GM21619 (cell line): ENCODE measurements at regions not wholly inside any gene's neighbourhood (a gene's known extent, or its start where the extent isn't known, plus 50 kb on each side); places are given as distances from the start of the nearest gene placed in this dataset.
"Not testable (repeated sequence)": the region's sequence is repeated elsewhere in the genome, so short reads cannot be mapped to it uniquely, and the experiment has no call there.

Experiments
- ATAC-seq: cut with Tn5 transposase; IDR thresholded peaks from one replicate; pipeline ENCODE4 v1.9.1; 2021; ENCODE audit not compliant: unreplicated experiment

GRCh38 chr1:88320291-88320690, 363.8 kb upstream of the PKN2 start:
- ATAC-seq = no peak

DNA sequence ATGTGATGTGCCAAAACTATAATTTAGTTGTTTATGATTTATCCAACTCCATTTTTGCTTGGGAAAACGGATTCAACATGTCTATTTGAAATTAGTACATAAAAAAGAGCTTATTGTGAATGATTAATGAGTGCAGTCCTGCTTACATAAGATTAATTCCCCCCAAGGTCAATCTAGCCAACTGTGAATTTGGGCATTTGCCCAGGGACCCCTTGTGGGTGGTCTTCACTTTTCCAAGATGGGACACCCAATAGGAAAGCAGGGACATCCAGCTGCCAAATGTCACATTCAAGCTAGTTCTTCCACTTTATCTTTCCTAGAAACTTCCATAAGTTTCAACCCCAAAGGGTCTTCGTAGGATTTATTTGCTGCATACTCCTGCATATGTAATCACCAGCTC, 362.4 kb upstream of the PKN2 start:
- ATAC-seq = no peak

DNA sequence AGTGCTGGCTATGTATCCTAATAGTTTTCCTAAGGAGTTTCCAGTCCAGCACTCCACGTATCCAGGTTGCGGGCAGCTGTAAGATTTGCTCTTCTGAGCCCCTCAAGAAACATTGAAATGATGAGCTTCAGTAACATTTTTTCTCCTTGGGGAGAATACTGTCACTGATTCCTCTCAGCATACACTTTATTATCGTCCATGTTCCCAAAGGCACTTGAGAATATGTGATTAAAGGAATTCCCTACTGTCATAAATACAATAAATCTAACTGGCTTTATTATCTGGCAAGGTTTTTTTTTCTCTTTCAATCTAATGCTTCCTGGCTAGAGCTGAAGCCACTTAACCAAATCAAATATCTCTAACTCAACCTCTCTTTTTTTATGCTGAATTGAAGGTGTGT, 359.2 kb upstream of the PKN2 start:
- ATAC-seq = no peak

DNA sequence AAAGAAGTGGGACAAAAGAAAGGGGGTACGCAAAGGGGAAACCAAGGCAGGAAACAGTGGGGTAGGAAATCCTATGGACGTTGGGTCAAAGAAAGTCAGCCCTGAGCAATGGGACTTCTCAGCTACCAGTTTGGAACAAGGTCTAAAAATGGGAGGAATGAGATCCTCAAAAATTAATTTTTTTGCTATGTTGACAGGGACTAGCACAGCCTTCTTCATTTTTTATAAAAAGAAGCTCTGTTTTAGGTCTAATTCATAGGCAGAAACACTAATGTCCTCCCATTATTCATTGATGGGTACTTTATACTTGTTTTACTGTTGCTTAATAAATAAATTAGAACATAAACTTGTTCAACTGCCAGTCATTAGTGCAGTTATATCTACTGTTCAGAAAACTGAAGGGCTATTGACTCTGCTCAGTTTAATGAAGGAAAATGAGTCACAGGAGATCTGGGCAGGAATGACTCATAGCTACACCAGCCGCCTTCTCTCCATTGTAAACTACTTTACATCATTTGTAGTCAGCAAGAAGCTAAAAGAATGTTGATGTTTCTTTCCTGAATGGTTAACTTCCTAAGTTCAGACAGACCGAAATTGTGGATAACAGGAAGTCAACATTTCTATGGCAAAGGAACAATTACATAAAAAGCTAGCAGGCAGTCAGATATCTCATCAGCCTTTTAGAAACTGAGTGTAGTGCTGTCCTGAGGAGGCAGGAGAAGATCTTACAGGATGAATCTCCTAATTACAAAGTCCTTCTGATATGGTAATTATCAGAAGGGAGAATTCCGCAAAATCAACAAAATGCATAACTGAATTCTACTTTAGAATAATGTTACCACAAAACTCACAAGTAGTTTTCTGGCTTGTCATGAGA, 356.4 kb upstream of the PKN2 start:
- ATAC-seq = peak; percentile 66

DNA sequence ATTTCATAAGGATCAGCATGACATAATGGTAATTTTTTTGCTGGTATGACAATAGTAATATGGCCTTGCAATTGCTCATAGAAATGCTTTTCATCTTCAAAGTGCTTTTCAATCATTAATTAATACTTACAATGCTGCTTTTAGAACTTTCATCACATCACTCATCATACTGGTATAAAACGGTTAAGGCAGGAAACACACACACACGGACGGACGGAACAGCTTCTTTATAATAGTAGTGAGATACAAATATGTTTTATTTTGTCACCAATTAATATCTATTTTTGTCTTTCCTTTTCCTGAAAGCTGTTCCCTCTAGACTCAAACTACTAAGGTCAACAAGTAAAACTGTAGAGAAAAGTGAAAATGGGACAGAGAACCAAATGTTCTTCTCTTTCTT, 353.9 kb upstream of the PKN2 start:
- no peak for ATAC-seq

- no peak for ATAC-seq
Observed at GRCh38 chr1:88333086-88333695, 350.9 kb upstream of the PKN2 start.

- no peak for ATAC-seq
Observed at GRCh38 chr1:88341447-88341846, 342.6 kb upstream of the PKN2 start.

GRCh38 chr1:88342081-88342480, 342.0 kb upstream of the PKN2 start:
- ATAC-seq = not testable (repeated sequence)

DNA sequence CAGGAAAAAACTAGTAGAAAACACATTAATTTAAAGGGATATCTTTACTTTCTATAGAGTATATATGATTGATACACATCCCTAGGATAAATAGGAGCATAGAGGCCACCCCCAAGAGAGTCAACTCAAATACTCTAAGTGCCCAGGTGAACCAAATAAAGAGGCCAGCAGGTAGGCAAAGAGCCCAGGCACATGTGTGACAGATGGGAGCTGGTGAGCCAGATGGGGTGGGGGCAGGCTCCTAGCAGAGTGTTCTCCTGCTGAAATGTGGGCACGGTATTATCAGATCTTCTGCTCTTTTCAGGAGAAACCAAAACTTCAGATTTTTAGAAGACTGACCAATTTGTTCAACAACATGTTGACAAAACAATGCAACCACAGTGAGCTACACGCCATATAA, 333.4 kb upstream of the PKN2 start:
- ATAC-seq = no peak

GRCh38 chr1:88351960-88352359, 332.1 kb upstream of the PKN2 start:
- ATAC-seq = no peak

DNA sequence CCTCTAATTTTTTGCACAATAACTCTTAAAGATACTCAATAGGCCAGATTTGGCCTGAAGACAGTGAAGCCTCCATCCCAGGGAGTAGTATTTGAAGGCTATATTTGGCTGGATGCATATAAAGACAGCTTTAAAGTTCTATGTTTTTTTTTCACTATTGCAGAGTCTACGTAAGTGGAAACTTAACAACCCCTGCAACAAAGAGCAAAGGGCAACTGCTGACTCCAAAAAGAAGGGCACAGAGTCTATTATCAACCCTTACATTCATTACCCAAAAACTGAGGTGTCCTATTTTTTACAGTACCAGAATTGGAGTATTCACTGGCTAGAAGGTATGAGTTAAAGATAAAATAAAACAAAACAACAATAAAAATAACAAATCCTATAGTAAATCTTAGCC, 329.8 kb upstream of the PKN2 start:
- no peak for ATAC-seq

GRCh38 chr1:88357729-88358128, 326.3 kb upstream of the PKN2 start:
- no peak for ATAC-seq

DNA sequence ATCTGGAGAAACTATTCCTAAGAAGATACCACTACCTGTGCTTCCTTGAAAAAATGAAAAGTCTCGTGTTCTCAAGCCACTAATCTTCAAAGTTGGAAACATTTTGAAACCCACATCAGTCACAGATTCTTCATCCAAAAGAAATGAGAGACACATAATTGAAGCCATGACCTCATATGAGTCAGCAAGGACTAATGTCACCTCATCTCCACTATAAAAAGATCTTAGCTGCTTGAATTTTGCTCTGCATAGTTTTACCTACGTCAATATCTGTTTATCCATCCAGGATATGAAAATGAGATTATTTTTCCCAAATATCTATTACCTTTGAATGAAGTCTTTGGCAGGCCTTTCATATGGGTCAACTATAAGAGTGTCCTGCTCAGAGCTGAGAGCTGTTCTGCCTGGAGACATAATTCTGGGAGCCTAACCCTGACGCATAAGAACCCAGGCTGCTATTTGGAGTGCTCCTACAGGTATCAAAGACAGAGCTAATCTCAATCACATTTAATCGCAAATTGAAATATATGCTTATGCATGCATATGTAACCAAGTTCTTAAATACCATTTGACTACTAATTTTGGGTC, 312.5 kb upstream of the PKN2 start:
- no peak for ATAC-seq

DNA sequence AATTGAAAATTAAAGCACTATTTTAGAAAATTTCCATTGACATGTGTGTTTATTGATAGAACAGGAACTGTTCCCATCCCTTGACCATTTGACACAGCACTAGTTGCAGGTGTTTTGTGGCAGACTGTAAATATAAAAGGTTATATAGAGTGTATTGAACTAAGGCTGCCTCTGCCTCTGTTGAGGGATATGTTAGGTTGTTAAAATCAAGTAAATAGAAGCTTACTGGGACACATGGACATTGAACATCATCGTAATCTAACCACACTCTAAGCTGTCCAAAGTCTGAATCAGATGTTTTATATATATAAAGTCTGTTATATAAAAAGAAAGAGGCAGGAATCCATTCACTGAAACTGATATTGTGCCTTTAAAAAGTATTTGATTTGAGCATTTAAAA, 308.1 kb upstream of the PKN2 start:
- no peak for ATAC-seq

DNA sequence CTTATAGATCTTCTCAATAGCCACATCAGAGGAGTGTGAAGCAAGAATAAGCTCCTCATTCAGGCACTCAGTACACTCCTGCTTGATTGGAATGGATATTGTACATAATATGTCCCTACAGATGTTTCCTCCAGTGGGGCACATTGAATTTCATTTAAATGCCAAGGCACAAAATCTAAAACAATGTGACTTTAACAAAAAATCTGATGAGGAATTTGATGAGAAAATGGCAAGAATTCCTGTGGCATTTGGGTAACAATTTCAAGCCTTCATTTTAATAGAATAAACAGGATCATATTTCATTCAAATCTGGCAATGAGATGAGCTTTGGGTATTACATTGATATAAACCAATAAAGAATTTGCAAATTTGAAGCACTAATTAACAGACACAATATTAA, 307.7 kb upstream of the PKN2 start:
- no peak for ATAC-seq

- ATAC-seq = no peak
Observed at GRCh38 chr1:88378560-88378959, 305.5 kb upstream of the PKN2 start.

DNA sequence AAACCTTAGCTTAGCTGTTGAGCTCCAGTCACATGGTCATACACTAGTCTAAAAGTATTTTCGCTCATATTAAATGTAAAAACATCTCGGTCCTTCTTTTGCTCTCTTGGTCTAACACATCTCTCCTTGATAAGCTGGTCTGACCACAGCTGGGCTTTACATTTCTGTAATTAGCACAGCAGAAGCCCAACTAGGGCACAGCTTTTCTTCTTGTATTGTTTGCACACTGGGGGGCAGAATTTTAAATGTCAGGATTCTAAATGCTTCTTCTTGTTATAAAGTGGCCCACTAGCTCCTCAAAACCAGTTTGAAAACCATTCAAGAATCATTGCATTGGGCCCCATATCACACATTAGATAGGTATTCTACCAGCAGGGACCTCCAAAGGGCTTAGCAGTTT, 289.1 kb upstream of the PKN2 start:
- ATAC-seq = no peak

GRCh38 chr1:88398338-88398737, 285.7 kb upstream of the PKN2 start:
- no peak for ATAC-seq

- peak; percentile 63 for ATAC-seq
Observed at GRCh38 chr1:88399690-88400089, 284.4 kb upstream of the PKN2 start.

- peak; percentile 91 for ATAC-seq
Observed at GRCh38 chr1:88401313-88401712, 282.8 kb upstream of the PKN2 start.

- ATAC-seq = no peak
Observed at GRCh38 chr1:88404582-88404981, 279.5 kb upstream of the PKN2 start.

GRCh38 chr1:88407248-88407647, 276.8 kb upstream of the PKN2 start:
- no peak for ATAC-seq
